HG02973 (cell line): ENCODE measurements at regions not wholly inside any gene's neighbourhood (a gene's known extent, or its start where the extent isn't known, plus 50 kb on each side); places are given as distances from the start of the nearest gene placed in this dataset.
"Not testable (repeated sequence)": the region's sequence is repeated elsewhere in the genome, so short reads cannot be mapped to it uniquely, and the experiment has no call there.

ENCODE experiments used
- ATAC-seq: cut with Tn5 transposase; IDR thresholded peaks from one replicate; pipeline ENCODE4 v1.9.1; 2021; ENCODE audit warnings: moderate library complexity; ENCODE audit not compliant: unreplicated experiment

DNA sequence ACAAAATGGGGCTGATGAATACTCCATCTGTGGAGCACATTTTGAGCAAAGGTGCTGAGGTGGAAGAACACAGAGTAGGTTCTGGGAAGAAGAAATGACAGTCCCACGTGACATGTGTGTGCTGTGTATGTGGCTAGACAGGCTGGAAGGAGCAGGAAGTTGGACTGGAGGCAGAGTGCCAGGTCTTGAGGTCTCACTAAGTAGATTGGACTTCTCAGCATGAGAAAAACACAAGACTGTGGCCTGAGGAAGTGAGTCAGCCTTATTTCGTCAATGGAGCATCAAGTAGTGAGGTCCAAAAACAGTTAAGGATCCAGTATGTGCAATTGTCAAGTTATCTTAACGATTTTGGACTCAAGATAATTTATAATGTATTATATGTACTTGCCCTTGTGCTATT, 736.5 kb downstream of the KCNJ2 start:
- no peak for ATAC-seq

DNA sequence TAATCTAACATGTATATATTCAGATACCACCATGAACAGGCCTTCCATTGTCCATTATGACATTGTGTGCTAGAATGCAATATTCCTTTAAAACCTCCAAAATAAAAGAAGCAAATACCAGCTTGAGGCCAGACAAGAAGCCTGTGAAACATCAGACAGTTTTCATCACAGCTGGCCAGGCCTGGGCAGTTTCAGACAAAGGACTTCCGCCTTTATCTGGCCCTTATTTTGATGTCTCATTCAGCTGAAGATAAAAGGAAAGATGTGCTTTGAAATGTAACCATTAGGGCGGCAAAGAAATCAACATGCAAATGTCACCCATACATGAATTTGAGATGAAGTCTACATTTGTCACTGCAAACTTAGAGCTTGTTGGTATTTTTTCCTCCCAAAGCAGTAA, 737.5 kb downstream of the KCNJ2 start:
- no peak for ATAC-seq

DNA sequence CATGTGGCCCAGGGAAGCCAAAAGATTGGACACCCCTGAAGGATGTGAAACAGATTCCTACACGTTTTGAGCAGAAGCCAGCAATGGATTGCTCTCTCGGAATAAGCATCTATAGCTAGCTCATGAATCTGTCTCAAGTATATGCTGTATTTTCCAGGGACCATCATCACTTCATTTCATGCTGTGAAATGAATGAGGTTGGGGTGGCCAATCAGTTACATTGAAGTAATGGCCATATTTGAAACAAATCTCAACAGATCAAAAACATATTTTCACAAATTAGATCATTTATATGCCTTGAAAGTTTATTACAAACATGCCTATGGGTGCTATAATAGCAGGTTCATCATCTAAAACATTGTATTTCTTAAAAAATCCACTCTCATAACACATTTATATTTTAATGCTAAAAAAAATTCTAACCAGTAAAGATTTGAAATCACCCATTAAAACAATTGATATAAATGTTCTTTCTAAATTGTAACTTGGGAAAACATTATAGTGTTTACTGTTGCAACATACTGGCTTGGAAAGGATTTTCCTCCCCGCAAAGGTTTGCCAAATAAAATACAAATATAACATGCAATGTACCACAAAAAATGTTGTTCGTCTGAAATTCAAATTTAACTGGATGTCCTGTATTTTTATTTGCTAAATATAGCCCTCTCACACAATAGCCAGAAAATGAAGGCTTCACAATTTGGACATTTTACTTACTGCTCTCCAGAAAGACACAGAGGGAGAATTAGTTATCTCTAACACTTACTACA, 743.6 kb downstream of the KCNJ2 start:
- ATAC-seq: no peak

DNA sequence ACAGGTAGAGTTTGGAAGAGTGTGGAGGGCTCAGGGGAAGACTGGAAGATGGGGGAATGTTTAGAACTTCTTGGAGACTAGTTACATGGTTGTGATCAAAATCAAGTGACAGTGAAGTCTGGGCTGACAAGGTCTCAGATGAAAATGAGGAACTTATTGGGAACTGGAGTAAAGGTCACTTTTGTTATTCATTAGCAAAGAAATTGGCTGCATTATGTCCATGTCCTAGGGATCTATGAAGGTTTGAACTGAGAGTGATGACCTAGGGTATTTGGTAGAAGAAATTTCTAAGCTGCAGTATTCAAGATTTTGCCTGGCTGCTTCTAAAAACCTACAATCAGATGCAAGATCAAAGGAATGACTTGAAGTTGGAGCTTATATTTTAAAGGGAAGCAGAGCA, 747.1 kb downstream of the KCNJ2 start:
- no peak for ATAC-seq

DNA sequence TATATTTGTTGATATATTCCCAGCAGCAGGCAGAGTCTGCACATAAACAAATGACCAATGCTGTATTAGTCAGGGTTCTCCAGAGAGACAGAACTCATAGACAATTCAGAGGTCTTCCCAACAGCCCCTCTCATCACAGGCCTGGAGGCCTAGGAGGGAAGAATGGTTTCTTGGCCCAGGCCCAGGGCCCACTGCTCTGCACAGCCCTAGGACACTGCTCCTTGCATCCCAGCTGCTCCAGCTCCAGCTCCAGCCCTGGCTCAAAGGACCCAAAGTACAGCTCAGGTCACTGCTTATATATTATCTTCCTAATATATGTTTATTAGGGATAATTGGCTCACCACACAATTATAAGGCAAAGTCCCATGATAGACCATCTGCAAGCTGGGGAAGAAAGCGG, 749.9 kb downstream of the KCNJ2 start:
- ATAC-seq: no peak

DNA sequence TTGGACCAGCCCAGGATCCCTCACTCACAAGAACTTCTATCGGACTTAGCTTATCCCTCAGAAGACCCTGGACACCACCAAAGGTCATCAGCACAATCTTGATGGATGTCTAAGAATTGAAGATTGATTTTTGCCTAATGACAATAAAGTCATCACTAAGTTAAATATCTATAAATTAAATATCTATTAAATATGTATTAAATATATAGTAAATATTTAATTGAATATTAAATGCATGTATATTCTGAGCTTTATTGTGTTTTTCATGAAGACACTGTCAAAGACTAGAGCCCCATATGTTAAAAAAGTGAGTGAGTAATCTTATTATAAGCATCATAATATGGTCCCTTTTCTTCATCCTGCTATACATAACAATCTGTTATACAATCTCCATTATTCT, 751.1 kb downstream of the KCNJ2 start:
- no peak for ATAC-seq

DNA sequence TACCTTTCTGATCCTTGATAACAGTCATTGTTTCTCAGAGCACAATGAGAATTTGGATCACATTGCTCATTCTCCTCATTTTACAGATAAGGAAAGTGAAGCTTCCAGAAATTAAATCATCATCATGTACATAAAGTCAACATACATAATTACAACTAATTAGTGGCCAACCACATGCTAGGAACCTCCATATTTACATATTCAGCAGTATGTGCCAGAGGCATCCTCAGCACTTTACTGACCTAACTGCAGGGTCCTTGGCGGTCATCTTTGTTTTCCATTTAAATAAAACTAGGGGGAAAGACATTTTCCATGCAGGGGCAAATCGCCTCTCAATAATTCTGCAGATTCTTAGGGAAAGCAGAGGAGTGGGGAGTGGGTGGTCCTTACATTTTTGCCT, 752.9 kb downstream of the KCNJ2 start:
- ATAC-seq: no peak

DNA sequence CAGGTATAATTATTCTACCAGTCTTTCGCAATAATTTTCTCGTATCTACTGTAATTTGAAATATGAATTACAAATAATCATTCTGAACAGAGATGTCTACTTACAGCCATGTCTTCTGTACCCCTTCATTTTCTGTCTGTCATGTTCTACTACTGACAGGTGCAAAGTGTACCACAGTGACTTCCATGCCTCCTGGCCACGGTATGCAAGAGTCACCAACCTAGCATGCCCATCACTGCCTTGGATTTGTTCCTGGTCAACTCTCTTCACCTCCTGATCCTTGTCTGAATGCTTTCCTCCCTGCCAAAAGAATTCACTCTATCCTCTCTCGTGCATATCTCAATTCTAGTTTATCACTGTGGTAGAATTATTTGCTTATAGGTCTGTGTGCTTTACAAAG, 755.4 kb downstream of the KCNJ2 start:
- no peak for ATAC-seq

DNA sequence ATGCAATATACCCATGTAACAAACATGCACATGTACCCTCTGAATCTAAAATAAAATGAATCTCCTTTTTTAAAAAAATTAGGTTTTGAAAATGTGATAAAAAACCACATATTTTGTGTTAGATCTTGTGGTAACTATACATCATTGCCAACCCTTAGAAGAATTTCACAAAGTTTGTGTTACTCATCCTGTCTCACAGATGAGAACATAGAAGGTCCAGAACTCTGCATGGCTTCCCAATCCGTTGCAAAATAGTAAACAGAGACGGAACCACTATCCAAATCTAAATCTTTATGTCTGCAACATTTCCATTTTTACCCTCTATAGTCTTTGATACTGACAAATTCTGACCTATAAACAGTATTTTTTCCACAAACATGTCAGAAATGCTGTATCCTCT, 759.9 kb downstream of the KCNJ2 start:
- no peak for ATAC-seq

DNA sequence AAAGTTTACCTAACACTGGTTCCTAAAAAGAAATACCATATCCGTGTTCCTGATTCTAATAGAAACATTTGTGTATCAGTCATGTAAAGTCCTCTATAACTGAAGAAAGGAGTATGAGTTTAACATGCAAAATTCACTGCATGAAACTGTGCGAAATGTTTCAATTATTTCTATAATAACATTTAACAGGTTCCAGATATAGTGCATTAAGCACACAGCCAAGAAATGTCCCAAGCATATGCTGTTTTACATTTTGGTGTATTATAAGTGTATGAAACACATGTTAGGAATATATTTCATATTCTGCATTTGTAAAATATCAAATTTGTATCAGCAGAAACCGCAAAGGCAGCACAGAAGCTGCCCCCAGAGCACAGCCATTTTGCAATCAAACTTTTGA, 764.9 kb downstream of the KCNJ2 start:
- ATAC-seq: no peak

DNA sequence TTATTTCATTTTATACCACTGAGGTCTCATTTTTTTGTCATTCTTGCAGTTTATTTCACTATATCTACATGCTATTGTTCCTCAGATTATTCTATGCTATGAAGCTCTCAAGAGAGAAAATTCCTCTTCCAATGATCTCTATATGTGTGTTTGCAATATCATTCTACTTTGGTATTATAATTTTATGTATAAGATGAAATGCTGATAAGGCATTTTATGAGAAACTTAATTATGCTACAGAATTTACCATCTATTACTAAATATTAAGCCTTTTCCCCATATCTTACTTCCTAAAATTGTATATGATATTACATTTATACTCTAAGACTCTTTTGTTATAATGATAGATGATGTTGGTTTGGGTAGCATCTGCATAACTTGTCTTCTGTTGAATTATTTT, 765.5 kb downstream of the KCNJ2 start:
- ATAC-seq: no peak

DNA sequence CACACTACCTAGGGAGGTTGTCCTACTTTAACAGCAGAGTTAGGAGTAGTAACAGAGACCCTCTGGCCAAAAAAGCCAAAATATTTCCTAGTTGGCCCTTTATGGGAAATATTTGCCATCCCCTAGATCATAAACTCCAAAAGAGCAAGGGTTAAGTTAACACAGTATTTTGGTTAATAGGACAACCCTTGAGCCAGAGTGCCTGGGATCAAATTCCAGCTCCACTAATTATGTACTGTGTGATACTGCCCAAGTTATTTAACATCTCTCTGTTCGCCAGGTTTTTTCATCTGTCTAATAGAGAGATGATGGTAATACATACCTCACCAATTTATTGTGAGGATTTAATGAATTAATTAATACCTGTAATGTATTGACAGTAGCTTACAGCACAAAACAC, 767.4 kb downstream of the KCNJ2 start:
- no peak for ATAC-seq

DNA sequence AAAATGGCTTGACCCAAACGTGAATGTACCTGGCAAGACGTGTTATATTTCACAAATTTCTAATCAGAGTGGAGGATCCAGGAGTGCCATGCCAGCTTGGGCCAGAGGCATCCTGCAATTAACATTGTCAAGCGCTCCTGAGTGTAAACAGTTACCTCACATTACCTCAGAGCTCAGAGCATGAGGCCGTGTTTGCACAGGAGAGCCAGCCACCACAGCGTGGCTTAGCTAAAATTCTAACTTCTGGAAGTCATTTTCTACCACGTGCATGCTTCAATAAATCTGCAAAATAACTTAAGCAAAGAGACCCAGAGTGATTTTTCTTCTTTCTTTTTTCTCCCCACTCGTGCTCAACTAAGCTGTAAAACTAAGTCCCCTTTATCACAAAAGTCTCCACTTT, 769.0 kb downstream of the KCNJ2 start:
- ATAC-seq: no peak

DNA sequence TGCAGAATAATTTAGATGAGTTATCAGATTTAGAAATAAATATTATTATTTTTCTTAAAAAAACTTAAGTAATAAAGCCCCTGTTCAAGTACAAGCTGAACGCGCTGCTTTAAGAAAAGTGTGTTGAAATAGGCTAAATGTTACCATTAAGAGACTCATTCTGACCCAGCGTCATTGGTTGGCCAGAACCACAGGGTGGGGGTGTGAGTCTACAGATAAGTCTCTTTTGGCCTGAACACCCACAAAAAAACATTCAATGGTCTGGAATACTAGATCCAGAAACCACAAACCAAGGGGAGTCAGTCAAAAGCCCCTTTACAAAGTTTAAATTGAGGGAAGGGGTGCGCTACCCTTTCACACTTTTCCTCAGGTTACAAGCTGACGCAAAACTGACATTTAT, 776.1 kb downstream of the KCNJ2 start:
- no peak for ATAC-seq

DNA sequence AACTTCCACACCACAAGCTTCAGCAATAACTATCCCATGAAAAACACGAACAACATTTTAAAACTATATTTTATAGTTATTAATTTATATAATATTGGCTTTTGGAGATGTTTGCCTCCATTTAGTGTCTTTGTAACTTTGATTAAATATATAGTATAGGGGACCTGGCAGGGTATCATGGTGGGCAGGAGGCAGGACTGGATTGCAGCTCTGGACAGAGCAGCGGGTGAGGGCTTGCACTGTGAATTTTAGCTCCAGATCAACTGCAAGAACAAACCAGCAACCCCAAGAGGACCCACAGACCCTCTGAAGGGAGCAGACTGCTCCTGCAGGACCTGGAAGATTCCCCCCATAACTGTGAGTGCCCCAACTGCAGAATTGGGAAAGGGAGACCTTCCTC, 777.9 kb downstream of the KCNJ2 start:
- no peak for ATAC-seq

DNA sequence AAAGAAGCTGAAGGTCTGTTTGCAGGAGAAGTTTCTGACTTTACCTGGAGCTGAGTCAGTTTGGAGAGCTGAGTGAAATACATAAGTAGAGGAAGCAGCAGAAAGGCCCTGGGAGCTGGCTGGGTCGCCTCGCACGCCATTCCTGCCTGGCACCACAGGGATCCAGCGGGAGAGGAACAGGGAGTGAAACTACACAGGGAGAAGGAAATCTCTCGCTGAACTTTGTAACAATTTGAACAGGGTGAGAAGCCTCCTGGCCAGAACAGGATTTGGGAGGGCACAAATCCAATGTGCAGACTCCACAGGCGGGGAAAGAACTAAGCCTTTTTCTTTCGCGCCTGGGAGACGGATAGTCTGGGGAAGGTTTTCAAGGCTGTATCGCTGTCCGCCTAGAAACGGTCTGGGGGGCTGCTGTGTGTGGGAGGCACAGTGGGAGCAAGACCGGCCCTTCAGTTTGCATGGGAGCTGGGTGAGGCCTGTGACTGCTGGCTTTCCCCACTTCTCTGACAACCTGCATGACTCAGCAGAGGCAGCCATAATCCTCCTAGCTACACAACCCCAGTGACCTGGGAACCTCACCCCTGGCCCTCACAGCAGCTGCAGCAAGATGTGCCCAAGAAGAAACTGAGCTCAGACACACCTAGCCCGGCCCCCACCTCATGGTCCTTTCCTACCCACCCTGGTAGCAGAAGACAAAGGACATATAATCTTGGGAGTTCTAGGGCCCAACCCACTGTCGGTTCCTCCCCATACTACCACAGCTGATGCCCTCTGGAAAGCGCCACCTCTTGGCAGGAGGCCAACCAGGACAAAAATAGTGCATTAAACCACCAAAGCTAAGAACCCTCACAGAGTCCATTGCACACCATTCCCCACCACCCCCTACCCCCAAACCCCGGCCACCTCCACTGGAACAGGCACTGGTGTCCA, 778.6 kb downstream of the KCNJ2 start:
- no peak for ATAC-seq

DNA sequence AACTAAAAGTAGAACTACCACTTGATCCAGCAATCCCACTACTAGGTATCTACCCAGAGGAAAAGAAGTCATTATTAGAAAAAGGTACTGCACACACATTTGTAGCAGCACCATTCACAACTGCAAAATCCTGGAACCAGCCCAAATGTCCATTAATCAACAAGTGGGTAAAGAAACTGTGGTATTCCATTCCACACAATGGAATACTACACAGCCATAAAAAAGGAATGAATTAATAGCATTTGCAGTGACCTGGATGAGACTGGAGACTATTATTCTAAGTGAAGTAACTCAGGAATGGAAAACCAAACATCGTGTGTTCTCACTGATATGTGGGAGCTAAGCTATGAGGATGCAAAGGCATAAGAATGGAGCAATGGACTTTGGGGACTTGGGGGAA, 783.8 kb downstream of the KCNJ2 start:
- ATAC-seq: not testable (repeated sequence)

DNA sequence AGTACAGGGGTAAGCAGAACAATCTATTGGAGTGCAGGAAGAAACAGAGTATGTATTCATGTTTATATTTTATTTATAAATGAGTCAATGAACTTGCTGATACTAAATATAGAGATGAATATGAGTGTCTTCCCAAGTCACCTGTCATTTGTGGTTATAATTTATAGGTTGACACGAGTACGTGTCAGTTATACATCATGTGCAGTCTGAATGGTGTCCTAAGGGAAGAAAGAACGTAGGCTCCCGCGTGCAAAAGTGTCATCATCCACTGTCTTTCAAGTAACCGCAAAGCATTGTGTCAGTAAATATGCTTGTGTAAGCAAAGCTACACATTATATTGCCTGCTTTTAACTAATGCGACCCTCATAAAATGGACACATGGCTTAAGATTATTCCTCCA, 786.1 kb downstream of the KCNJ2 start:
- ATAC-seq: no peak

DNA sequence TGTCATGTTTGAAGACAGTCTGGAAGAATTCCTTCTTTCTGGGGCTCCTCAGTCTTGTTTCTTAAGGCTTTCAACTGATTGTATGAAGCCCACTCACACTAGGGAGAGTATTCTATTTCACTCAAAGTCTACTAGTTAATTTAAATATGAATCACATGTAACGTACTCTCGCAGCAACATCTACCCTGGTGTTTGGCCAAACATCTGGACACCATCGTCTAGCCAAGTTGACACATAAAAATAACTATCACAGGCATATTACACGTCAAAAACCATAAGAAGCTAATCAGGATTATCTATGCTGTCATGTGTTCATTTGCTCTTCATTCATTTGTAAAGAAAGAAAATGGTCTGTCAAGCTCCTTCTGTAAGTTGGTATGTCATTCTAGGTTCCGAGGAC, 787.4 kb downstream of the KCNJ2 start:
- ATAC-seq: no peak

DNA sequence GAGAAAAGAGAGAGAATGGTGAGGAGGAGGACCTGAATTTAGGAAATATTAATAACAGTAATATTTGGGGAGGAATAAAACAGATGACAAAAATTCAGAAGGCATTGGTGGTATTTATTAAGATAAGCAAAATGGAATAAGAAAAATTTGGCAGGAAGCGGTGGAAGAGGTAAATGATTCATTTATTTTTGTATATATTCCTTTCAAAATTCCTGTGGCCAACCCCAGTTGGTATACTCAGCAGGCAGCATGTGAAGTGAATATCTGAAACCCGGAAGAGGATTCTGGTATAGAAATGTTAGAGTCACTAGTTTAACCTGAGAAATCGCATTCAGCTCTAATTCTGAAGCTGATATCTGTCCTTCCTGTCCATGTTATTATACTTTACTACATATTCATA, 792.0 kb downstream of the KCNJ2 start:
- ATAC-seq: no peak

DNA sequence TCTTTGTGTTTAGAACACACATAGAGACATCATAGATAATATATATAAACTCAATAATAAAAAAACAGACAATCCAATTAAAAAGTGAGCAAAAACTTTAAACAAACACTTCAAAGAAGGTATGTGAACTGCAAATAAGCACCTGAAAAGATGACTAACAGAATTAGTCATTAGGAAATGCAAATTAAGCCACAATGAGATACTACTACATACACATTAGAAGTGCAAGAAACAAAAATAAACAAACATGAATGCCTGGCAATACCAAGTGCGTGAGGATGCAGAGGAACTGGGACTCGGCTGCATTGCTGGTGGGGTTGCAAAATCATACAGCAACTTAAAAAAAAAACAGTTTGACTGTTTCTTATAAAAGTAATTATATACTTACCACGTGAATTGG, 799.0 kb downstream of the KCNJ2 start:
- ATAC-seq: no peak

DNA sequence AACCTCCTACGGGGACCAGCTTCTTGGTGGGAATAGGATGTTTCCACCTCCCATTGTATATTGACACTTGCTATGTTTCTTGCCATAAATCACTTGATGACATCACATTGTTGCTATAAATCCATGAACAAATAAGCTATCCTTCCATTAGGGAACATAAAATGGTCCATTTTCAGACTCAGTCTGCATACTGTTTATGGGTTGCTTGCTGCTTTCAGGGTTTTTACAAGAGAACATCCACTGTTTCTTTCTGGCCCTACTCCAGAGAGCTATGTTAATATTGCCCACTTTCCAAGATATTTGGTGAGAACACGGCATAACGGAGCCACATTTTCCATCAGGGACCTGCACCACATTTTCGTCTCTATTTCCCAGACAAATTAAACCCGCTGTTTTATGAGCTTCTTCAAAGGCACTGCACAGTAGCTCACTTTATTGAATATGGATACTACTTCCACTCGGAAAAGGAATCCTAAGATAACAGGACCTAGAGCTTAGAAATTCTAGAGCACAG, 800.2 kb downstream of the KCNJ2 start:
- ATAC-seq: no peak
